Keratinocyte (primary cell): ENCODE measurements at regions not wholly inside any gene's neighbourhood (a gene's known extent, or its start where the extent isn't known, plus 50 kb on each side); places are given as distances from the start of the nearest gene placed in this dataset.
"Not testable (repeated sequence)": the region's sequence is repeated elsewhere in the genome, so short reads cannot be mapped to it uniquely, and the experiment has no call there.

Experiments
- DNase-seq: peaks from one replicate; pipeline ENCODE4 v3.0.0-alpha.2; 2011; ENCODE audit warnings: low read depth, missing footprints, low spot score
- FAIRE-seq: peaks from 2 replicates; lab custom pipeline; 2011; peaks lifted over from hg19 to GRCh38; lab: Jason Lieb, UNC
- H2AFZ ChIP-seq: 2 replicates; pipeline ENCODE4 v1.6.0; 2012; ENCODE audit warnings: low read length, control low read depth, inconsistent platforms; ENCODE audit not compliant: control insufficient read depth
- H3K27ac ChIP-seq: 2 replicates; pipeline ENCODE4 v1.5.1; 2011; ENCODE audit warnings: low read length; ENCODE audit not compliant: control insufficient read depth, insufficient read depth
- H3K27me3 ChIP-seq: 3 replicates; pipeline ENCODE4 v1.6.0; 2011; ENCODE audit warnings: low read length; ENCODE audit not compliant: control insufficient read depth, insufficient read depth; ENCODE audit errors: extremely low read depth
- H3K36me3 ChIP-seq, 2 experiments: 2 replicates in 1 of 2; 3 replicates in 1 of 2; pipeline ENCODE4 v1.5.1; 2011; ENCODE audit warnings: low read length in 2 of 2, mild to moderate bottlenecking in 1 of 2; ENCODE audit not compliant: control insufficient read depth in 2 of 2, insufficient read depth in 2 of 2; ENCODE audit errors: extremely low read depth in 1 of 2
- H3K4me1 ChIP-seq: 3 replicates; pipeline ENCODE4 v1.5.1; 2011; ENCODE audit warnings: low read length; ENCODE audit not compliant: control insufficient read depth, insufficient read depth; ENCODE audit errors: extremely low read depth
- H3K4me2 ChIP-seq: 3 replicates; pipeline ENCODE4 v1.6.0; 2011; ENCODE audit warnings: low read depth, low read length; ENCODE audit not compliant: control insufficient read depth, insufficient read depth; ENCODE audit errors: extremely low read depth
- H3K4me3 ChIP-seq, 3 experiments: fragments of 200-600 bp in 1 of 3; sonication (generic) in 1 of 3; 2 replicates in 2 of 3; 3 replicates in 1 of 3; pipeline ENCODE4 v1.5.1; 2011 to 2016; ENCODE audit warnings: low read length in 3 of 3, mild to moderate bottlenecking in 3 of 3, control low read depth in 2 of 3, inconsistent platforms in 1 of 3, low read depth in 1 of 3, mixed read lengths in 1 of 3, mixed run types in 1 of 3, moderate library complexity in 1 of 3; ENCODE audit not compliant: control insufficient read depth in 2 of 3, insufficient read depth in 2 of 3; ENCODE audit errors: extremely low read depth in 1 of 3
- H3K79me2 ChIP-seq: 2 replicates; pipeline ENCODE4 v1.6.0; 2012; ENCODE audit warnings: low read length; ENCODE audit not compliant: control insufficient read depth, insufficient read depth
- H3K9ac ChIP-seq: 3 replicates; pipeline ENCODE4 v1.6.0; 2011; ENCODE audit warnings: low read length; ENCODE audit not compliant: control insufficient read depth, insufficient read depth; ENCODE audit errors: extremely low read depth
- H3K9me1 ChIP-seq: 3 replicates; pipeline ENCODE4 v1.6.0; 2011; ENCODE audit warnings: low read length; ENCODE audit not compliant: control insufficient read depth, insufficient read depth; ENCODE audit errors: extremely low read depth
- H3K9me3 ChIP-seq: 2 replicates; pipeline ENCODE4 v1.5.1; 2012; ENCODE audit warnings: low read depth, low read length; ENCODE audit not compliant: control insufficient read depth
- H4K20me1 ChIP-seq: 3 replicates; pipeline ENCODE4 v1.6.0; 2011; ENCODE audit warnings: low read length; ENCODE audit not compliant: control insufficient read depth, insufficient read depth; ENCODE audit errors: extremely low read depth
- CTCF ChIP-seq, 3 experiments: IDR thresholded peaks in 1 of 3; conservative IDR thresholded peaks in 1 of 3; optimal IDR thresholded peaks in 1 of 3; 2 replicates in 2 of 3; 3 replicates in 1 of 3; pipeline versions ENCODE3 to v1.5.1; 2011; ENCODE audit warnings: low read length in 3 of 3, mild to moderate bottlenecking in 3 of 3, moderate library complexity in 2 of 3, control low read depth in 1 of 3, inconsistent platforms in 1 of 3; ENCODE audit not compliant: insufficient read depth in 2 of 3; ENCODE audit errors: extremely low read depth in 1 of 3
- EZH2 ChIP-seq: IDR thresholded peaks from one replicate; pipeline ENCODE4 v1.6.1; 2012; ENCODE audit warnings: inconsistent platforms, mild to moderate bottlenecking, low read length, moderate library complexity
- dilution Hi-C: fragments of 300-500 bp; cut with MboI; formaldehyde crosslinking; loops from one replicate; pipeline ENCODE4 v1.7.0; 2020; ENCODE audit warnings: low sequenced_read_pairs; ENCODE audit not compliant: extremely low pct_ligation_motif_present

- no peaks in the 10 kb centered on the region for H3K36me3 ChIP-seq
- H3K9me3 ChIP-seq: no peaks in the 10 kb centered on the region
- dilution Hi-C loops: no loop called here
- H3K79me2 ChIP-seq: no peaks in the 10 kb centered on the region
- TF ChIP-seq EZH2: no peak
- TF ChIP-seq CTCF (optimal IDR thresholded peaks at IDR 0.05 in 1 of 3, IDR thresholded peaks at IDR 0.05 in 1 of 3, conservative IDR thresholded peaks at IDR 0.05 in 1 of 3; ENCODE audit: extremely low read depth in 1 of 3, insufficient read depth in 2 of 3, low read length in 3 of 3): no peak
- H3K27me3 ChIP-seq: no peaks in the 10 kb centered on the region
- FAIRE-seq (peak; percentile 72), DNase-seq (no peak)
- peak overlapping the region; percentile 22 for H2AFZ ChIP-seq
- no peaks in the 10 kb centered on the region for H4K20me1 ChIP-seq
- H3K27ac ChIP-seq: peak overlapping the region; percentile 41
- peaks cover 13% of the 10 kb centered on the region for H3K4me1 ChIP-seq
- no peaks in the 10 kb centered on the region for H3K9me1 ChIP-seq
- no peak overlapping the region for H3K9ac ChIP-seq
- H3K4me2 ChIP-seq: peak overlapping the region; percentile 73
- H3K4me3 ChIP-seq: peak overlapping the region in 2 of 3 experiments; percentile 1 to 5
Measured at GRCh38 chr18:73340135-73340977, 472.6 kb upstream of the NETO1 start.

DNA sequence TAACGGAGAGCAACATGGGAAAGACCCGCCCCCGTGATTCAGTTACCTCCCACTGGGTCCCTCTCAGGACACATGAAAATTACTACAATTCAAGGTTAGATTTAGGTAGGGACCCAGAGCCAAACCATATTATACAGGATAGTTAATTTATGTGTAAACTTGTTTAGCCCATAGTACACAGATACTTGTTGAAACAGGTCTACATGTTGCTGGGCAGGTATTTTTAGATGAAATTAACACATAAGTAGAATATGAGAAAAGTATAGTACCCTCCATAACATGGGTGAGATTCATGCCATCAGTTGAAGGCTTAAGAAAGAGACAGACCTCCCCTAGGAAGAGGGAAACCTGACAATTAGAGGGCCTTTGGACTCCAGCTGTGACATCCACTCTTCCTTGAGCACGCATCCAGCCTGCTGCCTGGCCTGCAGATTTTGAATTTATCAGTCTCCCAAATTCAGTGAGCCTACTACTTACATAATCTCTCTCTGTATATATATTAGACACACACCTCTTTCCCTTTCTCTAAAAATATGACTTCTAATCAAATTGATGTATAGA lies 463.5 kb upstream of the NETO1 start:
- no peak overlapping the region for H3K4me2 ChIP-seq
- FAIRE-seq (peak; percentile 51), DNase-seq (no peak)
- no peaks in the 10 kb centered on the region for H3K79me2 ChIP-seq
- no peak overlapping the region for H3K27ac ChIP-seq
- H3K4me1 ChIP-seq: peaks cover 7% of the 10 kb centered on the region
- H3K9me3 ChIP-seq: no peaks in the 10 kb centered on the region
- peak overlapping the region; percentile 3 for H2AFZ ChIP-seq
- H3K9me1 ChIP-seq: no peaks in the 10 kb centered on the region
- H3K9ac ChIP-seq: no peak overlapping the region
- no peaks in the 10 kb centered on the region for H3K27me3 ChIP-seq
- no peaks in the 10 kb centered on the region for H3K36me3 ChIP-seq
- H3K4me3 ChIP-seq: no peak overlapping the region
- no peaks in the 10 kb centered on the region for H4K20me1 ChIP-seq
- TF ChIP-seq CTCF (optimal IDR thresholded peaks at IDR 0.05 in 1 of 3, IDR thresholded peaks at IDR 0.05 in 1 of 3, conservative IDR thresholded peaks at IDR 0.05 in 1 of 3; ENCODE audit: extremely low read depth in 1 of 3, insufficient read depth in 2 of 3, low read length in 3 of 3) (no peak), EZH2 (no peak)
- dilution Hi-C loops: no loop called here

- DNase-seq: not testable (repeated sequence)
Measured at GRCh38 chr18:73330106-73330505, 462.3 kb upstream of the NETO1 start.

More at GRCh38 chr18:73330106-73330505, 462.3 kb upstream of the NETO1 start:
- FAIRE-seq, H3K4me3 ChIP-seq, H3K9me3 ChIP-seq, H3K4me2 ChIP-seq, H3K79me2 ChIP-seq, H3K36me3 ChIP-seq, H3K9me1 ChIP-seq, H2AFZ ChIP-seq, dilution Hi-C loops, H3K9ac ChIP-seq, H3K4me1 ChIP-seq, H4K20me1 ChIP-seq, H3K27ac ChIP-seq, H3K27me3 ChIP-seq: not testable (repeated sequence)
